ENCODE measurements at regions not wholly inside any gene's neighbourhood (a gene's known extent, or its start where the extent isn't known, plus 50 kb on each side); places are given as distances from the start of the nearest gene placed in this dataset.
"Not testable (repeated sequence)": the region's sequence is repeated elsewhere in the genome, so short reads cannot be mapped to it uniquely, and the experiment has no call there.

DNA sequence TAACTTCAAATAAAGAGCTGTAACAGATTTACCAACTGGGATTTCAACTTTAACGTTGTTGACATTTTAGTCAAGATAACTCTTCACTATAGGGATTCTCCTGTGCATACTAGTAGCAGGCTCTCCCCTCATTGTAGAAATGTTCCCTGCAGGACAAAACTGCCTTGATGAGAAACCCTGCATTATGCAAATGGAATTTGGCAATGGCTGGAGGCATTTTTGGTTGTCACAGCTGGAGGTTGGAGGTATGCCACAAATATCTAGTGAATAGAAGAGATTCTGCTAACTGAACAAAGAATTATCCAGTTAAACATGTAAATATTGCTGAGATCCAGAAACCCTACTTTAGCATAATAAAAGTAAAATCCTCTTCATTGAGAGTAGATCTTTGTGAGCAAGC lies 928.8 kb upstream of the ALCAM start:
- no peak for DNase-seq

DNA sequence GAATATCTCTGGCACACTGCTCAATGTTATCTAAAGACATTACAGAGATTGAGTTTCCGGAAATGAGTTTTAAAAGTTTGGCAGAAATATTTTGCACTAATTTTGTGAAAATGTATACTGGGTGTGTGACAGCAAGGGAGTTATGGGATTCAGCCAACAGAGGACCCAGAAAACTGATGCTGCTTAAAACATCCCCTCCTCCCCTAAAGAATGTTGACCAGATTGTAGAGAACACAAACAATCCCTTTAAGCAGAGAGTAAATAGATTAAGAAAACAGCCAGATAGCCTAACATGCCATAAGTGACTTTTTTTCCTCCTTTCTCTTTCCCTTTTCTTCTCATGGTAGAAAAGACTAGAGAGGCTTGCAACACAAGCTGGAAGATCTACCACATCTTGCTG lies 928.0 kb upstream of the ALCAM start:
- no peak for DNase-seq

DNA sequence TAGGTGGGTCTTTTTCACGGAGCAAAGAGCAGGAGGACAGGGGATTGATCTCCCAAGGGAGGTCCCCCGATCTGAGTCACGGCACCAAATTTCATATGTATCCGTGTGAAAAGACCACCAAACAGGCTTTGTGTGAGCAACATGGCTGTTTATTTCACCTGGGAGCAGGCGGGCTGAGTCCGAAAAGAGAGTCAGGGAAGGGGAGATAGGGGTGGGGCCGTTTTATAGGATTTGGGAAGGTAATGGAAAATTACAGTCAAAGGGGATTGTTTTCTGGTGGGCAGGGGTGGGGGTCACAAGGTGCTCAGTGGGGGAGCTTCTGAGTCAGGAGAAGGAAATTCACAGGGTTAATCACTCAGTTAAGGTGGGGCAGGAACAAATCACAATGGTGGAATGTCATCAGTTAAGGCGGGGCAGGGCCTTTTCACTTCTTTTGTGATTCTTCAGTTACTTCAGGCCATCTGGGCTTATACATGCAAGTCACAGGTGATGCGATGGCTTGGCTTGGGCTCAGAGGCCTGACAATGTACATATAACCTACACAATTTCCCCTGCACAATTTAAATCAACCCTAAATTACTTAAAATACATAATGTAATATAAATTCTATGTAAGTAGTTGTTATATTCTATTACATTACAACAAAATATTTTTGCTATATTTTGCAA lies 921.3 kb upstream of the ALCAM start:
- DNase-seq, result not testable (repeated sequence)

DNA sequence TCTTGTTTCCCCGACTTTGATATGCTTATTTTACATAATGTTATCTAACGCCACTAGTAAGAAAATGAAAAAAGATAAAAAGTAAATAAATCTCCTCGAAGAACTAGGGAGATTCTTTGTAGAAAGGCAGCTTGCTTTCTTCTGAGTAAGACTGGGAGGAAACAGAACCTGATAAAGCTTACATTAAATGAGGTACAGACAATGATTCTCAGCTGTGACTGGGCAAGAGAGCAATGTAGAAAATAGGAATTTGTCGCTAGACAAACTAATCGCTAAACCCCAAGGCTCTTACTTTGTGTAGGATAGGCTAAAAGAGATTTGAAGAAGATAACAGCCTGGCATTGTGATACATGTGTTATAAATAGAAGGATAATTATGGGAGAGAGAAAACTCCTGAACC lies 919.0 kb upstream of the ALCAM start:
- no peak for DNase-seq

DNA sequence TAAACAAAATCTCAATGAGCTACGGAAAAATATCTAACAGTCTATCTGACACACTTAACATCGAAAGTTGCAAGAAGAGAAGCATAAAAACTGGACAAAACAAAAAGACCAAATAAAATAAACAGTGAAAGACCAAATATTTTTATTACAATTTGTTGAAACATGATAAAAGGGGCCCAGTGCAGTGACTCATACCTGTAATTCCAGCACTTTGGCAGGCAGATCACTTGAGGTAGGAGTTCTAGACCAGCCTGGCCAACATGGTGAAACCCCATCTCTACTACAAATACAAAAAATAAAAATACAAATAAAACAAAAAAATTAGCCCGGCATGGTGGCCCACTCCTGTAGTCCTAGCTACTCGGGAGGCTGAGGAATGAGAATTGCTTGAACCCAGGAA lies 914.0 kb upstream of the ALCAM start:
- no peak for DNase-seq

DNA sequence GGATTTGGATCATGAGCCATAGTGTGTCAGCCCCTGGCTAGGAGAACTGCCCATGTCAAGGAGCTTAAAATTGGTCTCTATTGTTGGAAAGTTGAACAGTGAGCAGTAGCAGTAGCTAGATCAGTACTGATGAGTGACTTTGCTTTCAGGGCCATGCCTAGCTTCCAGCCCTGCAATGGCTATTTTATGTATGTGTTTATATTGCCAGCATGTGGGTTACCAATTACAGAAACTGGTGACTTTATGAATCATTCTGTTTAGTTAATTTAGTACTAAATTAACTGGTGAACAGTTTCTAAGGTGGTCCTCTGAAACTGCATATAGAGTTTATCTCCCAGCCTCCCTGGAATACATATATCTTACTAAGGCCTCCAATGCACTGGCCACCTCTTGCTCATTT lies 908.1 kb upstream of the ALCAM start:
- no peak for DNase-seq

DNA sequence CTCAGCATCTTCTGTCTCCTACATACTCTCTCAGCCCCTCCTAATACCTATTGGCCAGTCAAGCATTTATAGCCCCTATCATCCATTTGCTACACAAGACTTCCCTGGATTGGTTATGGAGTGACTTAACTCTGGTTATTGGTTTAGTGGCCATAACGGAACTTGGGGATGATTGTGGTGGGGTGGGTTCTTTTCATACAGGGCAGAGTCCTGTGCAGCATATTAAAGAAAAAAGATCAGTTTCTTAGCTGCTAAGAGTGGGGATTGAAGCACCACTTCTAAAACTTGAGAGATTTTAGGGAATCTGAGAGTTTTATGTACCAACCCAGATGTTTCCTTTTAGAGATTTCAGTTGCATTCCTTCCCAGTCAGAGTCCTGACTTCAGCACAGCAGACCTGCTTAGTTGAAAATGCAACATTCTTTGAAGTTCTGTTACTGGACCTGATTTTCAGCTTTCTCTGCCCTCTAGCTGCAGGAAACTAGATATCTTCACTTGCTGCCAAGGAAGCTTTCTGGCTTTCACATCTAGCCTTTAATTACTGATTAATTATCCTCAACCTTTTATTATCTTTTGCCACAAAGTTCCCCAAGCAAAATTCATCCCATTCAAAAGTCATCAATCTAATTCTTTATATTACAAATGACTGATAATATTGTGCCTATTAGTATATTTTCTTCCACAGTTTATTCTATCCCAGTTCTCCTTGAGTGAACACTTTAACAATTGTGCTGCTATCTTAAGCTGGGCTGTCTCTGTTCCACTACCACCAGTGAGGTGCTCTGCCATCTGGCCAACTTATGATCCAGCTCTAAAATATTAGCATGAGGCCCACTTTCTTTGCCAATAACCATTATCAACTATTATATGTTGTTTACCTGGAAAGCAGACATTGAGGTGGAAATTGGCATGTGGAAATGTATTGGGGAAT lies 906.0 kb upstream of the ALCAM start:
- DNase-seq, result no peak

DNA sequence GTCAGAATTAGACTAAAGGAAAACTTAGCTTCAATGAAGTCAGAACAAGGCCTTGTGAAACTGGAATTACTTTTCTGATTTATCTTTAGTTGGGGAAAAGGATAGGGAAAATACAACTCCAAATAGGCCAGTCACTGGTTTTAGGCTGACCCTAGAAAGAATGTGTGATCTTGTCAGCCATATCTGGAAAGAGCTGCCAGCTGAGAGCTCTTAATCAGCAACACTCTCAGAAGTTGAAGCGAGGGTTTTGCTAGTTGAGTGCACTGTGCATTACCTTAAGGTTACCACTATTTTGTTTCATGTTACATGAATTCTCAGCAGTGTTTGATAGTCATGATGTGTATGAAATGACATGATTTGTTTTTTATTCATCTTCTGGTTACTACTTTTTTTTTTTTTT lies 905.3 kb upstream of the ALCAM start:
- DNase-seq, result no peak

DNA sequence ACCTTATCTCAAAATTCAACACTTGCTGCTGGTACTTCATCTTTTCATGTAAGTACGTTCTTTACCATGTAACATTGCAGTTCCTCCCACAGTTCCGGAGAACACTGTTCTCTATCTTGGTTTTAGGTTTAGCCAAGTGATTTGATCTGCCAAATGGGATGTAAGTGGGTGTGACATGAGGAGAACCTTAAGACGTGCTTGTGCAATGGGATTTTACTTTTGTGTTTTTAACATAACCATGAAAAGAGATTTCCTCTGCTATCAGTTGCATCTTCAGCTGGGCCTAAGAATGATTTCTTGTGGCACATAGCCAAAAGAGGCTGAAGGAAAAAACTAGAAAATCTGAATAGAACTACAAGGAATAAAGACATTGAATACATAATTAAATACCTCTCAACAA lies 894.5 kb upstream of the ALCAM start:
- DNase-seq, result no peak

DNA sequence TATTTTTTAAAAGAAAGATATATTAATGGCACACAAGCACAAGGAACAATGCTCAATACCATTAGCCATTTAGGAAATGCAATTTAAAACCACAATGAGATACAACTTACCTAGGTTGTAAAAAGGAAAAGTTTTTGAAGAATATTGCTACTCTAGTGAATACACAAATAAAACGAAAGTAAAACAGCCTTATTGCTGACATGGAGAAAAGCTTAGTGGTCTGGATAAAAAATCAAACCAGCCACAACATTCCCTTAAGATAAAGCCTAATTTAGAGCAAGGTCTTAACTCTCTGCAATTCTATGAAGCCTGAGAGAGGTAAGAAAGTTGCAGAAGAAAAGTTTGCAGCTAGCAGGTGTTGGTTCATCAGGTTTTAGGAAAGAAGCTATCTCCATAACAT lies 892.7 kb upstream of the ALCAM start:
- no peak for DNase-seq

DNA sequence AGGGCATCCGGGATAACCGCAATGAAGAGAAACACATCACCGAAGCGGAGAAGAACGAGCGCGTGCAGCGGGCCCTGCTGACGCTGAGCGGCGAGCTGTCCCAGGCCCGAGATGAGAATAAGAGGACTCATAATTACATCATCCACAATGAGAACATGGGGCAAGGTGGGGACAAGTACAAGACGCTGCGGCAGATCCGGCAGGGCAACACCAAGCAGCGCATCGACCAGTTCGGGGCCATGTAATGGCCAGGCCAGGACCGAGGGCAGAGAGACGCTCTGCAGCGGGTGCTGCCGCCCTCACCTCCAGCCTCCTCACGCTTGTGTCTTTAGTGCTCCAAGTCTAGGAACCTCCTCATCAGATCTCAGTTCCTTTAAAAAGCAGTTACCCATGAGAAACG lies 863.7 kb upstream of the ALCAM start:
- no peak for DNase-seq

DNA sequence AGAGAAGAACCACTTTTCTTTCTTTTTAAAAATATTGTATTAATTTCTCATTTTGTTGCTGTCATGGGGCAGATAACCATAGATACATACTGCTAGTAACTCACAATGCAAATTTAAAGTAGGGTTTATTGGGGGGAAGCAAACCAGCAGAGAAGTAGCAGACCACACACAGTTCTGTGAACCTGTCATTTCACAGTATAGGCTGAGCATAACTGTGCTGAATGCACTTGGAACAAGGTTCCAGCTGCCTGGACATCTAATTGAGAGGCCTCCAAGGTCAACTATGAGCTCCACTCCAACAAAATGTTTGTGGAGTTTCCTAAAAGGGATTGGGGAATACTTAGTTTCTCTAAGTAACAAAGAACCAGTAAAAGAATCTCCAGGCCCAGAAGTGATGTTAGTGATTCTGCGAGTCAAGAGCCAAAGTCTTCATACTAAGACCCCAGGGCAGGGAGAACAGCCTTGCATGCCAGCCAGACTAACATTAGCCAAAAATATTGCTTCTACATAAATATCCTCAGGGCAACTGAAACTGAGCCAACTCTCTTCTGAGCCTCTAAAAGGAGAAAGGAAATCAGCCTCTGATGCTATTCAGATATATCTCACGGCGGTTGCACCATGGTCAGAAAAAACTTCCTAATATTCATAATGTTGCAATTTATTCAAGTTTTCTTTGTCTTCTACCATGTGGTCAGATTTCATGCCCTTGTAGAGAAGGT lies 856.4 kb upstream of the ALCAM start:
- DNase-seq, result no peak

DNA sequence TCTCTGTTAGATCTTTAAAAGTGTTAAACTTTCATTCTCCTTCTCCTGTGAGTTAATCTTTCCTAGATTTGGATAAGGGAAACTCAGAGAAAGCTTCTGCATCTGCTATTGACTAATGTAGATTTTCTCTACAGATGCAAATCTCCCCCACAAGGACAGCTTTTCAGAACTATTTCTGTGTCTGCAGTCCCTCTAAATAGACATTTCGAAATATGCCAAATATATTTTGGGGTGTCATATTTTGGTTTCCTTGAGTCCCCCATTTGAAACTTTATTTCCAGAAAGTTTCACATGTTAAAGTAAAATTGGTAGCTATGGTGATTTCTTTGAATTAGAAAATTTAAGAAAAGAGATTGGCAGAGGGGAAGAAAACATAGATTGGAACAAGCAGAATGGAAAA lies 852.3 kb upstream of the ALCAM start:
- DNase-seq, result no peak

DNA sequence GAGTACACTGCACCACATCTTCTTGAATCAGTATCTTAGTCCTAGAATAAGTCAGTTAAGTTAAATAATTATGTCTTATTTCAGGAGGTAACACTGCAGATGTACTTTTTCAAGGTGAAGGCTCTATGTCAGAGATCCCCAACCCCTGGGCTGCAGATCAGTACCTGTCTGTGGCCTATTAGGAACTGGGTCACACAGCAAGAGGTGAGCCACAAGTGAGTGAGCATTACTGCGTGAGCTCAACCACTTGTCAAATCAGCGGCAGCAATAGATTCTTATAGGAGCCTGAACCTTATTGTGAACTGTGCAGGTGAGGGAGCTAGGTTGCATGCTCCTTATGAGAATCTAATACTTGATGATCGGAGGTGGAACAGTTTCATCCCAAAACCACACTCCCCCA lies 851.9 kb upstream of the ALCAM start:
- no peak for DNase-seq

DNA sequence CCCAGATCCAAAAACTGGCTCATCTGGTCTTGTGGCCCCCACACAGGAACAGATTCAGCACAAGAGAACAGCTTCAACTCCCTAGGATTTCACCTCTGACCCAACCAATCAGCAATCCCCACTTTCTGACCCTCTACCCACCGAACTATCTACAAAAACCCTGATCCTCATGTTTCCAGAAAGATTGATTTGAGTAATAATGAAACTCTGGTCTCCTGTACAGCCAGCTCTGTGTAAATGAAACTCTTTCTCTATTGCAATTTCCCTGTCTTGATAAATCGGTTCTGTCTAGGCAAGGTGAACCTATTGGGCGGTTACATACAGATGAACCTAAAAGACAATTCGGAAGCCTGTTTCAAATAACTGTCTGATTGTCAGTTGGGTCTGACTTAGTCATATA lies 847.6 kb upstream of the ALCAM start:
- DNase-seq, result no peak

DNA sequence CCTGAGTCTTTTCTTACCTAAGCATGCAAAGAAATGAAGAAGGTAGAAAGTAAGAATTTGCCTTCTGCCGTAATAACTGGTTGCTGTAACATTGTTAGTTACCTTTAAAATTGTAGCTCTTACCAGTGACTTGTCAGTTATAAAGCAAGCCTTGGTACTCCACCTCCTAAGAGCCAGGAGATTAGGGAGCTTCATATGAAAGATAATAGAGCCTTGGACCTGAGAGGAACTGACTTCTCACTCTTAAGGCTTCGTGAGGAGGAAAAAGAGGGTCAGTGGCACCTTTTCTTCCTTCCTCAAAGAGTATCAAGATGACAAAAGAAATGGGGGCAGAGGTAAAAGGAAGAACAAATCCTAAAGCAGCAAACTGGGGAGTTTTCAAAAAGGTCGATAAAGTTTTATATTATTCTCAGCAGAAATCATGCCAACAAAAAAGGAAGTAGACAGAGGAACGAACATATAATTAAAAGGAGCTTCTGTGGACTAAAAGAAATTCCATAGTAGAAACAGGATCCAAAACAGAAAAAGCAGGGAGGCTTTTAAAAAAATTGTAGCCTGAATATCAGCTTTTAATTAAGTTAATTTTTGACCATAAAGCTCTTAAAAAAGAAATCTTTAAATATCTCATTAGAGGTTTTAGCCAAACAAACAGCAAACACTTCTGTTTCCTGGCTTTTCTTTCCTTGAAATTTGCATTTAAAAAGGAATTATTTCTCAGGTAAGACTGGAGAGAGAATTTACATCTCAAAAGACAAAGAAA lies 847.1 kb upstream of the ALCAM start:
- DNase-seq, result no peak

DNA sequence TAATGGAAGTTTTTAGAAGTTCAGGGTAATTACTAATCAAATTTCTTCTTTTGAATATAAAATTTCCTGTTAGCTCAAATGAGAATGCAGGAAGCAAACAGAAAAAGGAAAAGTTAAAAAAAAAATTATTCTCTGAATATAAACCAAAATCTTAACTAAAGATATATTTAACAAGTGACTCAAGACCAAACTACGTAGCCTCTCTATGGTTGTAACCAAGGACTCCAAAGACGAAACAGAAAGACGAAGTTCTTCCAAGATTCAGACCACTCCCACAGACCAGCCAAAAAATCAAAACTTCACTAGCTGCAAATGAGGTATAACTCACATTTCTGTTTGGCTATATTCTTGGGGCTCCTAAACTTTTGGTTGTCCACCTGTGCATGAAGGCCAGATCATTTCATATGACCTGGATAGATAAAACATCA lies 846.5 kb upstream of the ALCAM start:
- DNase-seq, result no peak

DNA sequence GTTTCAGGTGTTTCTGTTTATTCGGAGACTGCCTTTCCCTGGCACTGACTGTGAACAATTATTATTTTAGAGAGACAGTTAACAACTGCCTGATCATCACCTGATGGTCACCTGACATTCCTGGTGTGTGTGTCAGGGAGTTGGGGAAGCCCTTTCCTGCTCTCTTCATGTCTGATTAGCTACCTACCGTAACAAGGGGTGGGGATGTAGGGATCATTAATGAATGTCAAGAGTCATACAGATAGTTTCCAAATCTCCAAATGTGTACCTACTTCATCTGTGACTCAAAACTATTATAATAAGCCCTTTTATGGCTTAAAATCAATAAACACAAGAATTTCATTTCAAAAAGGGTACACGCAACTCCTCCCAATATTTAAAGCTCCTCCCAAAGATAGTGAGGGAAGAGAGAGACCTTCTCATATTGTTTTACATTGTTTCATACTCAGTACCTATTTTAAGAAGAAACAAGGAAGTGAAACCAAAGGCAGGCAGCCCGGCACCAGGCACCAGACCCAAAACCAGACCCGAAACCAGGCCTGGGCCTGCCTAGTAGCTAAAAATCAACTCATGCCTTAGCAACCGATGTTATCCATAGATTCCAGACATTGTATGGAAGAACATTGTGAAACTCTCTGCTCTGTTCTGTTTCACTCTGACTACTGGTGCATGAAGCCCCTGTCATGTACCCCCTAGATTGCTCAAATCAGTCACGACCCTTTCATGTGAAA lies 844.9 kb upstream of the ALCAM start:
- DNase-seq, result no peak

DNA sequence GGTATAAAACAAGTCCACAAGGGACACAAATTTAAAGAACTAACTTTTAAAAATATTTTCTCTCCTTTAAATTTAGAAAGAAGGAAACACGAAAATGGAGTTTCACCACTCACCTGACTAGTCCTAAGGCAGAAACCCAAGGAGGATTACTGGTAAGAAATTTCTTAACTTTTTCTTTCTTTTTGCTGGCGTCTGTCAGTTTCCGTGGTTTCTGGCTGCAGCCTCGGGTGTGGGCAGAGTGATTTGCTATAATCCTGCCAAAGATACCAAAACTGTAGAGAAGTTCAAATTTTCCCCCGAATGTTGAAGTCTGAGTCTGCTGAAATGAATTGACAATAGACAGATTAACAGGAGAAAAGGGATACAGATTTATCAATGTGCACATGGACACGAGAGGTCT lies 843.6 kb upstream of the ALCAM start:
- DNase-seq, result no peak

DNA sequence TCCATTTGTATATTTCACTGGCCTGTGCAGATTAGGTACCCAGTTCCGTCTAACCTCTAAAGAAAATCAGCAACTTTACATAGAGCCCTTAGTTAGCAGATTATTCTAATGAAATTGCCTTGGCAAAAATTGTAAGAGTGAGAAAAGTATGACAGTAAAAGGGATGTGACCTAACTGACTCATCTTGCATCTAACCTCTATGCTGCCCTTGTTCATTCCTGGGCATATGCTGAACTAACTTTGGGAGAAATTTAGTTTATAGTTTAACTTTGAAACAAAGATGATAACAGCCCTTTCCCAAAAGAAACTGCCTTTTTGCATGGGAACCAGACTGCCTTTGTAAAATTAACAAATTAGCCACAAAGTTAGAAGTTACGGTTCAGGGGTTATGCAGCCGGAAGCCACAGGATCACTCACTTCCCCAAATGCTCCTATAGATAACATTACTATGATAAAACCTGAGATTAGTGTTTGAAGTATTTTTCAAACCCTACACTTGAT lies 839.8 kb upstream of the ALCAM start:
- DNase-seq, result no peak

DNA sequence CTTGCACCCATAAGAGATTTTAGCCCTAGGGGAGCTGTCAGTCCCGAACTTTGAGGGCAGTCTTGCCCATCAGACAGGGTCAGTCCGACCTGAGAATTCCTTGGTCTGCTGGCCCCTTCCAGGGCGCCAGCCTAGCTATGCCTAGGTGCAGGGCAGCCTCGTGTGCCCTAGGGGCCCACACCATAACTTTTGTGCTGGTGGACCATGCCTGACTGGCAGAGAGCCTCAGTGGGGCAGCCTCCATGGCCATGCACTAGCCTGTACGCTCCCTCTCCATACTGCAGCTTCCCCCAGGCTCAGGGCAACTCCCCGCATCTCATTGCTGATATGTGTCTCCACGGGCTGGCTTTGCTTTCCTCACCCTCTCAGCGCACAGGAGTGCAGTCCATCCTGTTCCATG lies 835.8 kb upstream of the ALCAM start:
- no peak for DNase-seq

DNA sequence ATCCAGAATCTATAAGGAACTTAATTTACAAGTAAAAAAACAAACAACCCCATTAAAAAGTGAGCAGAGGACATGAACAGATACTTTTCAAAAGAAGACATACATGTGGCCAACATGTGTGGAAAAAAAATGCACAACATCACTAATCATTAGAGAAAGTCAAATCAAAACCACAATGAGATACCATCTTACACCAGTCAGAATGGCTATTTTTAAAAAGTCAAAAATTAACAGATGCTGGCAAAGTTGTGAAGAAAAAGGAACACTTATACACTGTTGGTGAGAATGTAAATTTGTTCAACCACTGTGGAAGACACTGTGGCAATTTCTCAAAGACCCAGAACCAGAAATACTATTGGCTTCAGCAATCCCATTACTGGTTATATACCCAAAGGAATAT lies 830.0 kb upstream of the ALCAM start:
- DNase-seq, result no peak
